CD1c-positive myeloid dendritic cell (primary cell): ENCODE measurements at regions not wholly inside any gene's neighbourhood (a gene's known extent, or its start where the extent isn't known, plus 50 kb on each side); places are given as distances from the start of the nearest gene placed in this dataset.
"Not testable (repeated sequence)": the region's sequence is repeated elsewhere in the genome, so short reads cannot be mapped to it uniquely, and the experiment has no call there.

Experiments used
- DNase-seq: peaks from one replicate; pipeline ENCODE4 v3.0.0-alpha.2; 2016; ENCODE audit errors: extremely low spot score

- DNase-seq: no peak
These were observed 1327.0 kb downstream of the BRD1 start for GRCh38 chr22:48500471-48501230.

GRCh38 chr22:48499456-48500425 is 1327.9 kb downstream of the BRD1 start:
- DNase-seq: no peak

GRCh38 chr22:48498526-48499331 is 1328.9 kb downstream of the BRD1 start:
- no peak for DNase-seq

- not testable (repeated sequence) for DNase-seq
These were observed 1329.7 kb downstream of the BRD1 start for GRCh38 chr22:48497743-48498520.

GRCh38 chr22:48496987-48497650 is 1330.6 kb downstream of the BRD1 start:
- DNase-seq: no peak

GRCh38 chr22:48496226-48496845 is 1331.3 kb downstream of the BRD1 start:
- no peak for DNase-seq

GRCh38 chr22:48495751-48496080 is 1332.0 kb downstream of the BRD1 start:
- DNase-seq: no peak

- no peak for DNase-seq
These were observed 1332.5 kb downstream of the BRD1 start for GRCh38 chr22:48494968-48495750.

GRCh38 chr22:48494256-48494967 is 1333.3 kb downstream of the BRD1 start:
- DNase-seq: no peak

GRCh38 chr22:48493733-48494132 is 1333.9 kb downstream of the BRD1 start:
- no peak for DNase-seq

- peak; percentile 14 for DNase-seq
These were observed 1335.0 kb downstream of the BRD1 start for GRCh38 chr22:48492366-48493320.

GRCh38 chr22:48491451-48491941 is 1336.2 kb downstream of the BRD1 start:
- no peak for DNase-seq

- DNase-seq: no peak
These were observed 1336.9 kb downstream of the BRD1 start for GRCh38 chr22:48490500-48491411.

- no peak for DNase-seq
These were observed 1337.8 kb downstream of the BRD1 start for GRCh38 chr22:48489551-48490499.
